Amygdala (tissue), 56 donors: ENCODE measurements at regions not wholly inside any gene's neighbourhood (a gene's known extent, or its start where the extent isn't known, plus 50 kb on each side); places are given as distances from the start of the nearest gene placed in this dataset.

ENCODE experiments used
- DNase-seq, 56 donors: peaks; one replicate each; lab custom pipeline; 2025; lab: John Stamatoyannopoulos, UW

DNA sequence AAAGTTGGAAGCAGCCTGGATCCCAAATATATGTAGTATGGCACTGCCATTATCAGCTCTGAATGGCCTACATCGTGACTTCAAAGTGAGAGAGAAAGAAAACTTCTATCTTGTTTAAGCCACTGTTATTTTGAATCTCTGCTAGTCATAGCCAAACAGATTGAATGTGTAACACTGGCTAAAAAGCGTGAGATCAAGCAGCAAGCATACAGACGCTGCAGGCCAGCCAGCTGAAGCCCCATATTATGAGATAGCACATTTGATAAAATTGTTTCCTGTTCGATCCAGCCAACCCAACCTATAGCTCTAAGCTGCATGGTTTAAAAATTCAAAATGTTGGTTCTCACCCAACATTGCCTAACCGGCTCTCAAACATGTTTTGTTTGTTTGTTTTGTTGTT is 95.0 kb downstream of the DUSP6 start:
- DNase-seq = no peak

DNA sequence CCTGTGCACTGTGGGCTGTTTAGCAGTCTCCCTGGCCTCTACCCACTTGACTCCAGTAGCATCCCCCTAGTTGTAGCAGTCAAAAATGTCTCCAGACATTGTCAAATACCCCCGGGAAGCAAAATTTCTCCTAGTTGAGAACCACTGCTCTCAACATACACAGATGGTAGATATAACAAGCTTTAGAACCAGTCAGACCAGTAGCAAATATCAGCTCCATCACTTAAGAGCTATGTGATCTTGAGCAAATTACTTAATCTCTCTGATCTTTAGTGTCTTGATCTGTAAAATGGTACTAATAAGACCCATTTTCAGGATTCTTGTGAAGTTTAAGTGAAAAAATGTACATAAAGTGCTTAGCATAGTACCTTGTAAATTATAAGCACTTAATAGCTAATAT is 96.2 kb downstream of the DUSP6 start:
- DNase-seq = no peak

DNA sequence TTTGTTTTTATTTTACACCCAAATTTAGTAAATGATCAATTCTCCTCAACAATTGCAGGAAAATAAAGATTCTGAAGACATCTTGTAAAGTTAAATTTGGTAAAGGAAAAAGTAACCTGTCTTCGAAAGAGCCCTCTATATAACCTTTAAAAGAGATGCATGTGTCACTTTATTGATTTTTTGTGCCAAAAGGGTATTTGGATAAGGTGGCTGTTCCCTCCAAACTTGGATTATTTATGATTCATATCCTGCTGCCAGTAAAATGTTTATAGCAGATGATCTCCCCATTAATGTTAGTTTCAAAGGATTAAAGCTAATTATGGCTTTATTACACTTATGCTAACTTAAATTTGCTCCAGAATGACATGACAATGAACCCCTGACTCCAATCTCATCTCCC is 98.8 kb downstream of the DUSP6 start:
- no peak for DNase-seq

DNA sequence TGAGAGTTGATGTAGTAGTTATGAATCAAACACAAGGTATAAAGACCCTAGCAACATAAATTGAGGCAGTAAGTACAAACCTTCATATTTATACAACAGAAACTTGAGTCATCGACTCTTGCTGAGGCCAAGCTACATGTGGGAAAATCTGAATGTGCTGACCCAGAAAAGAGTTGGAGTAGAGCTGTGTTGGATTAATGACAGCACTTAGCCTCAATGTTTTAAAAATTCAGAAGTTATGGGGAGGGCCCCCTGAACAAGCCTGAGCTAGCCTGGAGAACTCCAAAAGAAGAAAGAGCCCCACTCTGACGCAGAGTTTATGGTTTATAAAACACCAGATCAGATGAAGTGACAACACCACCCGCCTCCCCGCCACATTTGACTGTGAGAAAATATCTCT is 100.0 kb downstream of the DUSP6 start:
- no peak for DNase-seq

DNA sequence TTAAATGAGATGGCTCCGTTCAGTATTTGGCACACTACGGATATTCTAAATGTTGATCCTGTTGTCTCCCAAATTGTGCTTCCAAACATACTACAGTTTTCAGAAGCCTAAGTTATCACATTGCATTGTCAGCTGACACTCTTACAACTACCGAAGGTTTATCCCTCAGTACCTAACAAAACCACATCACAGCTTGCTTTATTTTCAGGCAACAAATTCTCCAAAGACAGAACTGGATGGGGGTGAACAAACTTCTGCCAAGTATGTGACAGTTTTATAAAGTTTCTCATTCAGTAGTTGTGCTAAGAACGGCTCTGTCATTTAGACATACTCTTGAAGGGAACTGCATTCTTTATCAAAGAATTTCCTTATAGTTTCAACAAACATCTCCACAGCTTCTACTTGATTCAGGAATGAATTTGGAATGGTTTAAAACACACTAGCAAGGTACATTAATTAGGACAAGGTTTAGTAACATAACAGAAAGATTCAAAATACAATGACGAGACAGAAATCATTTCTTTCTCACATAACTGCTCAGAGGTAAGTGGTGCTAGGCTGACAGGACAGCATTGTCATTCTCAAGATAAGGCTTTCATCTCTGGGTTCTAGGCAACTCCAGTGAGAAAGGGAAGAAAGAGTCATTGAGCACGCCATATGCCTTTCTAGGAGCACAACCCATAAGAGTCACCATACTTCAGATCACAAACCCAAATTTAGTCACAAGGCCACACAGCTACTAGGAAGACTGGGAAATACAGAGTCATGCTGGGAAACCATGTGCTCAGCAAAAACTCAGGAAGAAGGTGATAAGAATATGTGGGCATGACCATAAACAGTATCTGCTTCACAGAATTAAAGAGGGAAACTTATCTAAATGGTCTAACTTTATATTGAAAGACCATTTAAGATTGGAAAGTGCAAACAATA is 100.7 kb downstream of the DUSP6 start:
- no peak for DNase-seq

DNA sequence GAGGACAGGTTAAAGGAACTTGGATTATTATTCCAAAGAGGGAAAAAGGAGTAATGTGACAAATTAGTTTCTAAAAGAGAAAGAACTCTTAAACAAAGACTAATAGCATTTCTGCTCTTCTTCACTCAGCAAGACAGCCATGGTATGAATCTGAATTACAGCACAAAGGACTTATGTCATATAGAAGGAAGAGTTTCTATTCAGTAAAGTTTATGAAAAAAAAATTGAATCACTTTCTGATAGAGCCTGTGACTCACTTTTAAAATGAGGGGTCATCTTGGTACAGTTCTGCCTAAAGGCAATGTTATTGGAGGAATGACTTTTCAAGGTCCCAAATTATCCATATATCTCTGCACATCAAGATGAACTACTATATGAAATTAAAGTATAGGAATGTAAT is 101.7 kb downstream of the DUSP6 start:
- no peak for DNase-seq

DNA sequence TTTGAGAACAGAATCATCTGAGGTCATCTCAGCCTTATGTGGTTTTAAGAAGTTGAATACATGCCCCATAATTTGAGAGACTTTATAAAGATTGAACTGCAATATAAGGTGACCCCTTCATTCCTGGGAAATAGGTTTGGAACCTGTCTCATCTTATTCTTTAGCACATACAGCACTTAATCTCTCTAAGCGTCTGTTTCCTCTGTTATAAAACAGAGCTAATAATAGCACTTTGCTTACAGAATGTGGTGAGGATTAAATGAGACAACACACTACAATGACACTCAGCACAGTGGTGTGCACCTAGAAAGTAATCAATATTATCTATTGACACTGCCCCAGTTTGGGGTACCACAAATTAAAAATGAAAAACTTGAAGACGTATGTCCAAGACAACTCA is 102.1 kb downstream of the DUSP6 start:
- no peak for DNase-seq

DNA sequence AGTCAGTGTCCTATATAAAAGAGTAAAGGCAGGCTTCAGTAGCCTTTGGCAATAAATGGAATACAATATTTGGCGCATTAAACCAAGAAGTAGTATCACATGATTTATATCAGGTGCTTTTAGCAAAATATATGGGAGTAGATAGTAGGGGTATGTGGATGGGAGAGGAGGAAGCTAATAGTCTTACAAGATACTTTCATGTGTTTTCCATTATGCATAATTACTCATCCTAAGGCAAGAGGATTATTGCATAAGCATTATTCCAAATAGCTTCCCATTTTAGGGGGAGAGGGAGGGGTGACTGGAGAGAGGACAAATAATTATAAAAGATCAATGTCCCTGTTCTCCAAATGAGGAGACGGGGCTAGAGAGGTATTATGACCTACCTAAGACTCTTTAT is 104.3 kb downstream of the DUSP6 start:
- no peak for DNase-seq

DNA sequence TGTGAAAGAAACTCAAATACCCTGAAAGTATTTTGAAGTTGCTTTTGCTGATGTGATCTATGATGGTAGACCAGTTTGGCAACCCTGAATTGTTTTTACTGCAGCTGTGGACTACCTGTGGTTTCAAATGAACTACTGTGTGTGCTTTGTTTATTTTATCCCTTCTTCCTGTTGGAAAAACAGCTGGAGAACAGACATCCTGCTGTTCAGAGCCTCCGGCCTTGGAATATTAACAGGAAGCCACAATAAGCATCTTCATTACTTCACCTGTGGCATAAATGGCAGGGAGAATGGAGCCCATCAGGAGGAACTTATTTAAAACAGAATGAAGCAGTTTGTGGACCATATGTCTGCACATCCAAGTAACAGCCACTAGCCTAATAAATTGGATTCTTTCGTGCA is 104.8 kb downstream of the DUSP6 start:
- no peak for DNase-seq

DNA sequence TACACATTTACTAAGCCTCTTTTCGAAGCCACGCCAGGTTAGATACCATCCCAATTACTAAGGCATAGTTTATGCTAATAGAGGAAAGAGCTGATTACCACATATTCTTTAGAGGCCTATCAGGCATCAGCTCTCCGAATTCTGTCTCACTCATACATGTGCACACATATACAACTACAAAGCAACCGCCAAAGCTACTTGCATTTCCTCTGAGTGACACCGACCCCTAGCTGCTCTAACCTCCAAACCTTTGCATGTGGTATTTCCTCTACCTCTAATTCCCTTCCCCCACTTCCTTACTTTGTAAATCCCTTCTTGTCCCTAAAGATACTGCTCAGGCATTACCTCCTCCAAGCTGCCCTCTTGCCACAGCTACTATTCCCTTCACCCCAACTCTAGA is 107.2 kb downstream of the DUSP6 start:
- no peak for DNase-seq

DNA sequence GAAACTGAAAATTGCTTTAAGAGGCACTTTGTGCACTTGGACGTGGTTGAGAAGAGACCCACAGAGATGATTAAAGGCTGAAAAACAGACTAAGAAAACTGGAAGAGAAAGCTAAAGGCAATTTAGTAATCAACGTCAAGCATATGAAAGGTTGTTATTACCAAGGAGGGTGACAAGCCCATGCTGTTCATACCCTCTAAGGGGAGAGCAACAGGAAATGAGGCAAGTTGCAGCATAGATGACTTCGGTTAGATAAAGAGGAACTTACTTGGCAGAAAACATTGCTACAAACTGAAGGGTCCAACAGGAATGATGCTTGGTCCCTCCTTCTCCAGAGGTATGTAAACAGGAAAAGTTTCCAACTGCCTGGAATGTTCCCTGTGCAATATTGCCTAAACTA is 107.8 kb downstream of the DUSP6 start:
- no peak for DNase-seq

DNA sequence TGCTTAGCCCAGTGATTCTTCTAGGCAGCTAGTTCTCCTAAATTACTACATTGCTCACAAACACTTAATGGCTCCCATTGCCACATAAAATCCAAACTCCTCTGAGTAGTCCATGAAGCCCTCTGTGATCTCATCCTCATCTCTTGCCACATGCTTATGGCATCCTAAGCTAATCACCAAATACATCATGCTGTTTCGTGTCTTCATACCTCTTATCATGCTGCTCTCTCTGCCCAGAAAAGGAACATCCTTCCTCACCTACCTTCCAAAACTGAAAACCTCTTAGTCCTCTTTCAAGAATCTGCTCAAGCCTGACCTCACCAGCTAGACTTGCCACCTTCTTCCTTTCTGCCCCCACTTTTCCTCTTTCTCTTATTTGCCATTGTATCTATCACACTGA is 108.5 kb downstream of the DUSP6 start:
- no peak for DNase-seq

DNA sequence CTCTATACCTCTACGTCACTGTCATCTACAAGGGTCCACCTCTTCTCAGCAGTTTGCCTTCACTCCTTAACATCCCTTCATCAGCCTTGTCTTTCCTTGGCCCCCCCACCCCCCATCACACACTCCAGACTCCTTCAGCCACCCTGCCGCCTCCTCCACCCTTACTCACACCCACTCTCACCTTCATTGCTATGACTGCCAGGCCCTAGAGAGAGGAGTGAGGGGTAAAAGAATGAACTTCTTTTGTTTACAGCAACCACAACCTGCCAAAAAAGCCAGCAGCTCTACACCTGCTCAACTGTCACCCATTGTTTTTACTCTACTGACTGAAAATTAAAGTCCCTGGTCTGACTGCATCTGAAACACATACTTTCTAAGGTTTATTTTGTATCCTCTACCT is 112.8 kb downstream of the DUSP6 start:
- no peak for DNase-seq

DNA sequence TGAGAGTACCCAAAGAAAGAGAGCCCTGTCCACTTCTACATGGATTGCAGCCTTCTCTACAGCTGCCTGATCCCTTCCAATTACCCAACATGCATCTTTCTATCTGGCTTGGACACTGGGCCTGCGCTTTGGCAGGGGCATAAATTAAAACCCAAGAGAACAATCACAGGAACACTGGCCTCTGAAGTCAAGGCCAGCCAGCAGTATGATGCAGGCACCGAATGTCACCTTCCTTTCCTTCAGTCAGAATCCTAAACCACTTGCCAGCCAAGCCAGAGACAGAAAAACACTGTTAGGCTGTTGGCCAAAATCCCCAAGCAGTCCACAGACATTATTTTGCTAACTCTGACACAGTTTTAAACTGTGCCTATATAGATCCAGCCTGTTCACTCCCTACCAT is 113.7 kb downstream of the DUSP6 start:
- peak in 6 of 56 donors; percentile 0 to 41 (median 6) for DNase-seq

DNA sequence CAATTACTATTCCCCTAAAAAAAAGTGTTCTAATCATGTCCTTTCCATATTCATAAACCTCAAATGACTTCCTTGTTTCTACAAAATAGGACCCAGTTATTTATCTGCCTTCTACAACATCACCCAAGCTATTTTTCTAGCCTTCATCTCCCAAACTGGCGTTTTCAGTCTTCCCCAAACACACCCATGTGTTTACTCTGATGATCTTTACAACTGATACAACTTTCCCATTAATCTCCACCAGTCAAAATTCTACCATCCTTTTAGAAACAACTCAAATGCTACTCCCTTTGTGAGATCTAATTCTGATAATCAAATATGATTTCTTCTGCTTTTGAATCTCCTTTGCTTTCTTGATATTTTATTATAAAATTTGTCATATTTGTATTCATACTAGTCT is 114.5 kb downstream of the DUSP6 start:
- no peak for DNase-seq

DNA sequence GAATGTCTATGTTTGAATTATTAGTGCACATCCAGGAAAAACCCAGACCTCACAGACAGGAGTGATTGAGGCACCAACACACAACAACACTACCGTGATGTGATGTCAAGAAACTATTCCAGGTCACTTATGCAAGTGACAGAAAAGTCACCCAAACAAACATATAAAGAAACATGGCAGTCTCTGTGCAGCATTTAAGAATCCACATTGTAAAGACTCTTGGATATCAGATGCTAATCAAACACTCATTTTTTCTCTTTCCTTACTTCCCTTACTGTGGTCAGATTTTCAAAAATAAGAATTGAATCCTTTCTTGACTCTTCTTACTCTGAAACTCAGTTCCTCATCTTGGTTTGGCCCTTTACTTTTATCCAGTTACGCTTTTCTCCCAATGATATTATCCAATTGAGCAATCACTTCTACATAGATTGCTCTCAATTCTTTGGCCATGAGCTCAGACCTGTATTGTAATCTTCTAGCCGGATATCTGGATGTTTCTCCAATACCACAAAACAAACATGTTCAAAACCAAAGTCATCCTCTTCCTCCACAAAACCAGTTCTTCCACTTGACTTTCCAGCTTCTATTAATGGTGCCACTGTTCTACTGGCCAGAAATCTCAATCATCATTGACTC is 115.4 kb downstream of the DUSP6 start:
- DNase-seq = no peak

DNA sequence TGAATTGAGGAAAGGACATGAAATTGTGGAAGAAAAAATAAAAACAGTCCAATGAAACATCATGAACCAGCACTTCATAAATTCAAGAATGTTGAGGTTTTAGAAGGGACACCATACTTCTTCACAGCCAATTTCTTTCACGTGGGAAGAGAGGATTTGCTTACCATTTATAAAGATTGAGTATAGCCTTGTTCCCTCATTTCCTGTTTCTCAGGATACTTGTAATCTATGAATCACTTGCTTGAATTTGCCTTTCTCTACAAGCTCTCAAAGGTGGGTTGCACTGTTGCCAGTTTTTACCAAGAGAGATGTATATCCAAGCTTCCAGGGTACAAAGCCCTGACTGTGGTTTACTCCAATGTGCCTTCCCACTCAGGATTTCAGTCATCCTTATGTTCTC is 116.1 kb downstream of the DUSP6 start:
- DNase-seq = no peak

DNA sequence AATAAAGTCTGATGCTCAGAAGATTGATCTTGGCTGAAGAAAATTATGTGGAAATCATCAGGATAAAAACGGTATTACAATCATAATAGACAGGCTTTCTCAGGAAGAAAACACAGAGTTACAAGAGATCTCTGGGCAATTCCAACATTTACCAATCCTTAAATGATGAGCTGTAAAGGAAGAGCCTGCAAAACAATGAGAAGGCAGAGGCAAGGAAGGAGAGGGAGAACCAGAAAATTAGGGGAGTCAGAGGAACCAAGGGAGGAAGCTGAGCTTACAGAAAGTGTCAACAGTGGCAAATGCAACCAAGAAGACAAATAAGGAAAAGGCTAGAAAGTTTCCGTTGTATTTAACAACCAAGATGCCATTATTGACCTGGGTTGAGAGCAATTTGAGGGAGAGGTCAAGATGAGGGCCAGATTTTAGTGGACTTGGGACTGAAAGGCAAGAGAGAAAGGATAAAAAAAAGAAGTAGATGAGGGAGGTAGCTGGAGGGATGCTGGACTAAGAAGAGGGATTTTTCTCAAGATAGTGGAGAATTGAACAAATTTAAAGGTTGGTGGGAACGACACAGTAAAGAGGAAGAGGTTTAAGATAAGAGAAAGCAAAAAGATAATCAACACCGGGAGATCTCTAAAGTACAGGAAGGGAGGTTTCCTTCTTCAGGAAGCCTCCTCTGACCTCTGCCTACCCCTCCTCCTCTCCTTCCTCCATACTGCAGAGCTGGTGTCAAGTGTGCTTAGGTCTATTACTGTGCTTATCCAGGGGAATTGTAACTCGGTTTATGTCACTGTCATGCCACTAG is 116.9 kb downstream of the DUSP6 start:
- no peak for DNase-seq

DNA sequence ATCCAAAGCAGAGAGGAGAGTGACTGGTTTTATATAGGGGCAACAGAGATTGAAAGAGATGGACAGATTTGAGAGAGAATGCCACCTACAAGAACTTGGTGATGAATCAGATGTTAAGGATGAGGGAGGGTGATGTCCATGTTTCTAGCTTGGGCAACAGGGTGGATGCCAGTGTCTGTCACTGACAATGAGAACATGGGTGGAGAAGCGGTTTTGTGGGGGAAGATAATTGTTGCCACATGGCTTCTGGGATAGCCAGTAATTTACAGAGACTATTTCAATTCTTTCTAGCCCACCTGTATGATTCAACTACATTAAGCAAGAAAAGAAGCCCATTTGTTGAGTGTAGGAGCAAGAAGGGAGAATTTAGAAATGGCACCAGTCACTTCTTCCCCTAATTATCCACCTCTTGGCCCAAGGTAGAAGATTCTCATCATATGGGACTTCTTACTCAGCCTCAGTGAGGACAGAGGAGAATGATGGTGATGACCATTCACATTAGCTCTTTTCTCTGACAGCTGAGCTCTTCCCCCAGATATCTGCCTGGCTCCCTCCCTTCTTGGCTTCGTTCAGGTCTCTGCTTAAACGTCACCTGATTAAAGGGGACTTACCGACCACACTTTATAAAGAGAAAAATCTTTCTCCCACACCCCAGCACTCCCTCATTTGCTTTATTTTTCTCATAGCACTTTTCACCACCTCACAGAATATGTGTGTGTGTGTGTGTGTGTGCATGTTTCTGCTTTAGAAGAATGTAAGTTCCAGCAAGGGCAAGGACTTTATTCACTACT is 117.8 kb downstream of the DUSP6 start:
- DNase-seq = no peak

DNA sequence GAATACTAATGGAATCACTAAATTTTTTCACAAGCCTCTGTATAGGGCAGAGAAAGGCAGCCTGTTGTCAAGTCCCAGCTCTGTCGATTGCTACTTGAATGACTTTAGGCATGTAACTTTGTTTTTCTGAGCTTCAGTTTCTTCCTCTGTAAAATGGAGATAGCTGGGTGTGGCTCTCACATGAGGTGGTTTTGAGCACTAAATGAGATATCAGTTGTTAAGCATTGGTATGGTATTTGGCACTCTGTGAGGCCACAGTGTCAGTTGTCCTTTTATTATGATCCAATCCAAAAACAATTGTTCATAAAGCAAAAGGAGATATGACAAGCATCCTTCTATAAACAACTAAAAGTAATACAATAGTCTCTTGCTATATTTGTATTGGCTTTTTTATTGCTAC is 120.6 kb downstream of the DUSP6 start:
- DNase-seq = no peak
